ENCODE measurements at regions not wholly inside any gene's neighbourhood (a gene's known extent, or its start where the extent isn't known, plus 50 kb on each side); places are given as distances from the start of the nearest gene placed in this dataset.

- TF ChIP-seq EP300 (IDR thresholded peaks at IDR 0.05; ENCODE audit: borderline replicate concordance) (no peak), TCF12 (IDR thresholded peaks at IDR 0.05; ENCODE audit: low read depth) (no peak), TAF1 (IDR thresholded peaks at IDR 0.05; ENCODE audit: low read depth) (no peak)
- TF ChIP-seq, protein P1, sequence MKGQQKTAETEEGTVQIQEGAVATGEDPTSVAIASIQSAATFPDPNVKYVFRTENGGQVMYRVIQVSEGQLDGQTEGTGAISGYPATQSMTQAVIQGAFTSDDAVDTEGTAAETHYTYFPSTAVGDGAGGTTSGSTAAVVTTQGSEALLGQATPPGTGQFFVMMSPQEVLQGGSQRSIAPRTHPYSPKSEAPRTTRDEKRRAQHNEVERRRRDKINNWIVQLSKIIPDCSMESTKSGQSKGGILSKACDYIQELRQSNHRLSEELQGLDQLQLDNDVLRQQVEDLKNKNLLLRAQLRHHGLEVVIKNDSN (IDR thresholded peaks at IDR 0.05), result no peak
These were observed 71.0 kb upstream of the TRABD2B start for GRCh38 chr1:48068206-48068605.

DNA sequence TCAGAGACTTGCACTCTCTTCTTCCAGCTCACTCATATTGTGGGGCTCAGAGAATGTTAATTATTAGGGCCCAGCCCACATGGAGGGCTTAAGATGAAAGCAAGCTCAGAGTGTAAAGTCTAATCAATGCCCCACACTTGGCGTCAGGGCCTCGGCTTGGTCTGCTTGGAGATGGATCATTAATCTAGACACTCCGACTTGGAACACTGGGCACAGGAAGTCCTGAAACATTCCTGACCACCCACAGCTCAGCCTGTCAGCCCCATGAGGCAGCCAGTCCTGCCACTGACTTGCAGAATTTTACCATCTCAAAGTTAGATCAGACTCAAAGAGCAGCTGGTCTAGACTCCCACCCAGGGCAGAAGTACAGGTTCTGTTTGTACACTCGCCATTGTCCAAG lies 69.8 kb upstream of the TRABD2B start:
- no peak for TF ChIP-seq FOXM1 (IDR thresholded peaks at IDR 0.05; ENCODE audit: borderline replicate concordance, low read depth)
- no peak for TF ChIP-seq EGR1 (IDR thresholded peaks at IDR 0.05)
- no peak for TF ChIP-seq TCF12 (IDR thresholded peaks at IDR 0.05; ENCODE audit: low read depth)
- no peak for TF ChIP-seq TEAD4 (IDR thresholded peaks at IDR 0.05)
- TF ChIP-seq NFIC (IDR thresholded peaks at IDR 0.05), result no peak
- no peak for TF ChIP-seq YY1 (IDR thresholded peaks at IDR 0.05; ENCODE audit: low read depth)

GRCh38 chr1:48062353-48062752 lies 65.2 kb upstream of the TRABD2B start:
- TF ChIP-seq CREB1 (IDR thresholded peaks at IDR 0.05; ENCODE audit: low read depth) (no peak), RAD21 (IDR thresholded peaks at IDR 0.05; ENCODE audit: low read depth) (no peak), TEAD4 (IDR thresholded peaks at IDR 0.05) (no peak), FOXM1 (IDR thresholded peaks at IDR 0.05; ENCODE audit: borderline replicate concordance, low read depth) (no peak), CEBPB (IDR thresholded peaks at IDR 0.05) (no peak), ZBTB7A (IDR thresholded peaks at IDR 0.05; ENCODE audit: low read depth) (no peak), MAX (IDR thresholded peaks at IDR 0.05) (no peak), EGR1 (IDR thresholded peaks at IDR 0.05) (no peak), EP300 (IDR thresholded peaks at IDR 0.05; ENCODE audit: borderline replicate concordance) (no peak), NFIC (IDR thresholded peaks at IDR 0.05) (no peak), TCF12 (IDR thresholded peaks at IDR 0.05; ENCODE audit: low read depth) (no peak), TAF1 (IDR thresholded peaks at IDR 0.05; ENCODE audit: low read depth) (no peak)
- TF ChIP-seq, protein P1 (IDR thresholded peaks at IDR 0.05), result no peak
- TF ChIP-seq, protein P2, sequence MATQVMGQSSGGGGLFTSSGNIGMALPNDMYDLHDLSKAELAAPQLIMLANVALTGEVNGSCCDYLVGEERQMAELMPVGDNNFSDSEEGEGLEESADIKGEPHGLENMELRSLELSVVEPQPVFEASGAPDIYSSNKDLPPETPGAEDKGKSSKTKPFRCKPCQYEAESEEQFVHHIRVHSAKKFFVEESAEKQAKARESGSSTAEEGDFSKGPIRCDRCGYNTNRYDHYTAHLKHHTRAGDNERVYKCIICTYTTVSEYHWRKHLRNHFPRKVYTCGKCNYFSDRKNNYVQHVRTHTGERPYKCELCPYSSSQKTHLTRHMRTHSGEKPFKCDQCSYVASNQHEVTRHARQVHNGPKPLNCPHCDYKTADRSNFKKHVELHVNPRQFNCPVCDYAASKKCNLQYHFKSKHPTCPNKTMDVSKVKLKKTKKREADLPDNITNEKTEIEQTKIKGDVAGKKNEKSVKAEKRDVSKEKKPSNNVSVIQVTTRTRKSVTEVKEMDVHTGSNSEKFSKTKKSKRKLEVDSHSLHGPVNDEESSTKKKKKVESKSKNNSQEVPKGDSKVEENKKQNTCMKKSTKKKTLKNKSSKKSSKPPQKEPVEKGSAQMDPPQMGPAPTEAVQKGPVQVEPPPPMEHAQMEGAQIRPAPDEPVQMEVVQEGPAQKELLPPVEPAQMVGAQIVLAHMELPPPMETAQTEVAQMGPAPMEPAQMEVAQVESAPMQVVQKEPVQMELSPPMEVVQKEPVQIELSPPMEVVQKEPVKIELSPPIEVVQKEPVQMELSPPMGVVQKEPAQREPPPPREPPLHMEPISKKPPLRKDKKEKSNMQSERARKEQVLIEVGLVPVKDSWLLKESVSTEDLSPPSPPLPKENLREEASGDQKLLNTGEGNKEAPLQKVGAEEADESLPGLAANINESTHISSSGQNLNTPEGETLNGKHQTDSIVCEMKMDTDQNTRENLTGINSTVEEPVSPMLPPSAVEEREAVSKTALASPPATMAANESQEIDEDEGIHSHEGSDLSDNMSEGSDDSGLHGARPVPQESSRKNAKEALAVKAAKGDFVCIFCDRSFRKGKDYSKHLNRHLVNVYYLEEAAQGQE (IDR thresholded peaks at IDR 0.05; ENCODE audit: low read depth), result no peak

DNA sequence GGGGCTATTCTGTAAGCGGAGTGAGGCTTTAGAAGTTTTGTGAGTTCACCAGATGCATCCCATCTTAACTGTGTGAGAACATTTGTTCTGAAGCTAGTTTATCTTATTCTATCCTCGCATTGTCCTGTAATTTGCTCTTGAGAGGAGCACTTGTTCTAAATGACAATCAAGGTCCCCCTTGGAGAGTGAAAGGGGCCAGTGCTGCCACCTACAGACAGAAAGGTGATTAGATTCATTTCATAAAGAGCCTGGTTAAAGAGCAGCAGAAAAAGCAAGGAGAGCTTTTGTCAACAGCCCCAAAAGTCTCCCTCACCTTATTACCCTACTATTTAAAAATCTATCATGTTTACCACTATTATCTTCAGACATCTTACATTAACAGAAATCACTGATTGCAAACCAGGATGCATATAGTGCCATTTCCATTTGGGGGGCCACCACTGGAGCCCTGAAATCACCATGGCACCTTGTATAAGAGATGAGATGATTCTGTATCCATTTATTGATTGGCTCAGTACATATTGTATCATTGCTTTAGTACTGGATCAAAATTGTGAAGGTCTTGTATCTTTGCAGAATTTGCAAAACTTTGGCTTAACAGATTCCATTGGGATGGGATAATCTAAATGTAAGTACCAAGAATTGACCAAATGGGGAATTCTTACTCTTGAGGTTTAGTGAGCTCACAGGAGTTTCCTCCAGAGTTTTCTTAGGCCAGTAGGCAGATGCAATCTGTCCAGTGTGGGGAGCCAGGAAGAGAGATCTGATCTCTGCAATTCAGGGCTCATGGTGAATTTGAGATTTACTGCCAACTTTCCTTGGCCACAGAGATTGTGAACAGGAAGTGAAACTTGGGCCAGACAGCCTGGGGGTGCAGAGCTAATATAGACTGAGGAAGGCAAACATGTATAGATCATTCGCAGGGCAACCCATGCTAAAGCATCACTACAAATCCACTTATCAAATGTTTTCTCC lies 64.3 kb upstream of the TRABD2B start:
- TF ChIP-seq, protein P1 (IDR thresholded peaks at IDR 0.05), result no peak
- no peak for TF ChIP-seq CREB1 (IDR thresholded peaks at IDR 0.05; ENCODE audit: low read depth)
- no peak for TF ChIP-seq EGR1 (IDR thresholded peaks at IDR 0.05)
- TF ChIP-seq TCF12 (IDR thresholded peaks at IDR 0.05; ENCODE audit: low read depth), result no peak
- no peak for TF ChIP-seq CEBPB (IDR thresholded peaks at IDR 0.05)
- no peak for TF ChIP-seq MAX (IDR thresholded peaks at IDR 0.05)
- TF ChIP-seq TEAD4 (IDR thresholded peaks at IDR 0.05), result no peak
- peak; percentile 52 for TF ChIP-seq RAD21 (IDR thresholded peaks at IDR 0.05; ENCODE audit: low read depth)

DNA sequence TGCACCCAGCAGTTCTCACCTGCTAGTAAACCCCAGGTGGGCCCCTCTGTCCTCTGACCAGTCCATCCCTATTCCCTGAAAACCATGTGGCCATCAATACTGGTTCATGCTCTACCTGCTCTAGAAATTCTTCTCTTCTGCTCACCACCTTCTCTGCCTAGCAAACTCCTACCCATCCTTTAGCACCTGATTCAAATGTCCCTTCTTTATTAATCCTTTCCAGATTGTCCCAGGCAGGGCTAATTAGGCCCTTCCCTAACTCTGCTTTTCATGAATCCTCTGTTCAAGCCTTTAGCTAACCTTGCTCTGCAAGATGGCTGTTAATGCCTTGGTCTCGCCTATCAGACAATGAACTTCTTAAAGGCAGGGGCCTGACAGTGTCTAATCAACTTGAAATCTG lies 62.1 kb upstream of the TRABD2B start:
- TF ChIP-seq RAD21 (IDR thresholded peaks at IDR 0.05; ENCODE audit: low read depth) (no peak), EGR1 (IDR thresholded peaks at IDR 0.05) (no peak), EP300 (IDR thresholded peaks at IDR 0.05; ENCODE audit: borderline replicate concordance) (no peak), TCF12 (IDR thresholded peaks at IDR 0.05; ENCODE audit: low read depth) (no peak)

DNA sequence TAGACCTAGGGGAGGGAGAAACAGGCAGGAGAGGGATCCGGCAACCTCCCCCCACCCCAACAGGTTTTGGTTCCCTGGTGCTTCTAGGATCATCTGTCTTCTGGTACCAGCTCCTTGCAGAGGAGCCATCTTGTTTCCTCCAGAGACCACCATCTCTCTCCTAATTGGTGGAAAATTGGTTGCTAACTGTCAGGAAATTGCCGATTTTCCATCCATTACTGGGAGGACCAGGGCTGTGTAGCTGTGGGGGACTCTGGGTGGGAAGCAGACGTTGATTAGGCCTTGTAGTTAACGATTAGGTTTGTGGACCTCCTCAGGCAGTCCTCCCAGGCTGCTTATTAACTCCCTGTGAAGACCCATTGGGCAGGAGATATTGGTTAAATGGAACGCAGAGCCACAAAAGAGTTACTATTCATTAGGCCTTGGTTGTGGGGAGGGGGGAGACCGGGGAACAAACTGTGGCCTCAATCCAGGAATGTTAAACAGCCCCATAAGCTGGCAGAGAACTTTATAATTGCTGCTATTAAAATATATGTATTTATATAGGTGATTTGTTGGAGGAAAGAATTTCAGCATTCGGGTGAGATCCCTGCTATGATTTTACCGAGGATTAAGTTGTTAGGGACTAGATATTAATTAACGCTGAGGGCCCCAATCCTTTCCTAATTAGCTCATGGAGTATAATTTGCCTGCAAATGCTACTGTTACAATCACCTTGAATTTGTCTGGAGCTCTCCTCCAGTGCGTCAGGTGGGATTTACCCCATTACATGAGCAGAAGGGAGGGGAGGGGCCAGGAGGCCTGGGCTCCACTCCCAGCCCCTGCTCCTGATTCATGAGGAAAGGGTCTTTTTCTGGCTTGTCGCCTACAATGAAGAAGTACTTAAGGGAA lies 61.2 kb upstream of the TRABD2B start:
- no peak for TF ChIP-seq MAX (IDR thresholded peaks at IDR 0.05)

GRCh38 chr1:48057249-48057648 lies 60.1 kb upstream of the TRABD2B start:
- TF ChIP-seq RAD21 (IDR thresholded peaks at IDR 0.05; ENCODE audit: low read depth), result no peak
- TF ChIP-seq TAF1 (IDR thresholded peaks at IDR 0.05; ENCODE audit: low read depth), result no peak
- TF ChIP-seq, protein P1 (IDR thresholded peaks at IDR 0.05), result no peak
- TF ChIP-seq TEAD4 (IDR thresholded peaks at IDR 0.05), result no peak
- TF ChIP-seq TCF12 (IDR thresholded peaks at IDR 0.05; ENCODE audit: low read depth), result no peak
- TF ChIP-seq FOXM1 (IDR thresholded peaks at IDR 0.05; ENCODE audit: borderline replicate concordance, low read depth), result no peak
- TF ChIP-seq ZBTB7A (IDR thresholded peaks at IDR 0.05; ENCODE audit: low read depth), result no peak
- no peak for TF ChIP-seq CREB1 (IDR thresholded peaks at IDR 0.05; ENCODE audit: low read depth)
- TF ChIP-seq EP300 (IDR thresholded peaks at IDR 0.05; ENCODE audit: borderline replicate concordance), result no peak
- no peak for TF ChIP-seq CEBPB (IDR thresholded peaks at IDR 0.05)
- TF ChIP-seq NFIC (IDR thresholded peaks at IDR 0.05), result no peak
- TF ChIP-seq, protein P2 (IDR thresholded peaks at IDR 0.05; ENCODE audit: low read depth), result no peak
- no peak for TF ChIP-seq EGR1 (IDR thresholded peaks at IDR 0.05)
- TF ChIP-seq MAX (IDR thresholded peaks at IDR 0.05), result no peak
- TF ChIP-seq YY1 (IDR thresholded peaks at IDR 0.05; ENCODE audit: low read depth), result no peak
